CD4-positive, alpha-beta memory T cell (primary cell): ENCODE measurements at regions not wholly inside any gene's neighbourhood (a gene's known extent, or its start where the extent isn't known, plus 50 kb on each side); places are given as distances from the start of the nearest gene placed in this dataset.

ENCODE experiments used
- CTCF ChIA-PET: fragments of 350-600 bp; sonication (Branson Sonifier 250); formaldehyde crosslinking; loops from one replicate; lab custom pipeline; 2021; ENCODE audit warnings: inconsistent platforms; ENCODE audit not compliant: partially characterized antibody; lab: Charles Lee
- POLR2A ChIA-PET: fragments of 350-600 bp; sonication (Branson Sonifier 250); formaldehyde crosslinking; loops from one replicate; lab custom pipeline; 2021; ENCODE audit not compliant: partially characterized antibody; lab: Charles Lee
- DNase-seq, 5 donors: peaks; one replicate each; pipeline versions ENCODE4 v3.0.0 to v3.0.0-alpha.2; 2020 to 2022; ENCODE audit warnings: mixed read lengths in 1 of 5
- H3K27ac ChIP-seq: one replicate; pipeline ENCODE4 v1.7.0; 2013; ENCODE audit warnings: low read depth, low read length
- H3K27me3 ChIP-seq: 2 replicates; pipeline ENCODE4 v1.7.0; 2013; ENCODE audit warnings: mild to moderate bottlenecking, low read length, moderate library complexity; ENCODE audit not compliant: insufficient read depth
- H3K36me3 ChIP-seq: 2 replicates; pipeline ENCODE4 v1.7.0; 2013; ENCODE audit warnings: mild to moderate bottlenecking, low read length, moderate library complexity; ENCODE audit not compliant: insufficient read depth
- H3K4me1 ChIP-seq: 2 replicates; pipeline ENCODE4 v1.7.0; 2013; ENCODE audit warnings: mild to moderate bottlenecking, low read length, moderate library complexity; ENCODE audit not compliant: insufficient read depth
- H3K4me3 ChIP-seq, 2 donors: one replicate each; pipeline ENCODE4 v1.7.0; 2013; ENCODE audit warnings: low read length in 2 of 2, mild to moderate bottlenecking in 1 of 2
- H3K9me3 ChIP-seq, 2 donors: one replicate each; pipeline ENCODE4 v1.7.0; 2013; ENCODE audit warnings: low read length in 2 of 2, control low read depth in 1 of 2; ENCODE audit not compliant: control insufficient read depth in 1 of 2
- H3K27ac Mint-ChIP-seq, 7 donors: one replicate each; pipeline ENCODE4 v1.8.0; 2020 to 2021; ENCODE audit warnings: mixed read lengths in 7 of 7, mild to moderate bottlenecking in 6 of 7, inconsistent platforms in 3 of 7, moderate library complexity in 3 of 7
- H3K27me3 Mint-ChIP-seq, 2 donors: one replicate each; pipeline ENCODE4 v1.8.0; 2020 to 2021; ENCODE audit warnings: mixed read lengths in 2 of 2
- H3K36me3 Mint-ChIP-seq, 2 donors: one replicate each; pipeline ENCODE4 v1.8.0; 2020 to 2021; ENCODE audit warnings: mixed read lengths in 2 of 2, inconsistent platforms in 1 of 2, mild to moderate bottlenecking in 1 of 2
- H3K4me1 Mint-ChIP-seq, 4 donors: one replicate each; pipeline ENCODE4 v1.8.0; 2020 to 2021; ENCODE audit warnings: mixed read lengths in 4 of 4, mild to moderate bottlenecking in 1 of 4
- H3K4me3 Mint-ChIP-seq, 8 donors: one replicate each; pipeline ENCODE4 v1.8.0; 2020 to 2021; ENCODE audit warnings: mixed read lengths in 8 of 8, mild to moderate bottlenecking in 7 of 8, moderate library complexity in 6 of 8, inconsistent platforms in 3 of 8
- H3K9me3 Mint-ChIP-seq, 8 donors: one replicate each; pipeline ENCODE4 v1.8.0; 2020 to 2021; ENCODE audit warnings: mixed read lengths in 8 of 8, mild to moderate bottlenecking in 5 of 8, inconsistent platforms in 3 of 8, moderate library complexity in 1 of 8
- intact Hi-C: fragments of 100-400 bp; cut with micrococcal nuclease; formaldehyde crosslinking; loops from one replicate; pipeline ENCODE4 v1.15.1; 2023

- Histone ChIP-seq H3K4me3 (no peak overlapping the region), H3K36me3 (no peaks in the 10 kb centered on the region), H3K27ac (no peak overlapping the region), H3K9me3 (no peaks in the 10 kb centered on the region), H3K27me3 (no peaks in the 10 kb centered on the region), H3K4me1 (no peaks in the 10 kb centered on the region)
- POLR2A ChIA-PET = no interaction called here
- no peaks in the 10 kb centered on the region for H3K4me1 Mint-ChIP-seq
- peaks cover 0 to 4% of the 10 kb centered on the region in 2 donors for H3K36me3 Mint-ChIP-seq
- intact Hi-C loops = no loop called here
- no peak overlapping the region for H3K4me3 Mint-ChIP-seq
- H3K27me3 Mint-ChIP-seq = peaks cover 13 to 24% of the 10 kb centered on the region in 2 donors
- H3K27ac Mint-ChIP-seq = no peak overlapping the region
- no peak for DNase-seq
- peaks cover 0 to 17% (median under 1%) of the 10 kb centered on the region in 8 donors for H3K9me3 Mint-ChIP-seq
- CTCF ChIA-PET = no interaction called here
Observed at GRCh38 chr5:88130211-88130815, 138.3 kb downstream of the TMEM161B start.

GRCh38 chr5:88128813-88129212 lies 139.8 kb downstream of the TMEM161B start:
- peaks cover 11 to 21% of the 10 kb centered on the region in 2 donors for H3K27me3 Mint-ChIP-seq
- POLR2A ChIA-PET = no interaction called here
- CTCF ChIA-PET = no interaction called here

GRCh38 chr5:88119535-88120125 lies 149.0 kb downstream of the TMEM161B start:
- Mint-ChIP-seq H3K36me3 (no peaks in the 10 kb centered on the region), H3K27me3 (peaks cover 14 to 23% of the 10 kb centered on the region in 2 donors), H3K4me3 (no peak overlapping the region), H3K4me1 (no peaks in the 10 kb centered on the region), H3K9me3 (peaks cover 0 to 6% (median 0%) of the 10 kb centered on the region in 8 donors), H3K27ac (no peak overlapping the region)
- ChIA-PET CTCF (no interaction called here), POLR2A (no interaction called here)
- Histone ChIP-seq H3K27me3 (no peaks in the 10 kb centered on the region), H3K4me1 (no peaks in the 10 kb centered on the region), H3K4me3 (no peak overlapping the region), H3K9me3 (no peaks in the 10 kb centered on the region), H3K36me3 (no peaks in the 10 kb centered on the region), H3K27ac (no peak overlapping the region)
- no peak for DNase-seq
- intact Hi-C loops = no loop called here

More at GRCh38 chr5:88128813-88129212, 139.8 kb downstream of the TMEM161B start:
- no peaks in the 10 kb centered on the region for H3K4me1 Mint-ChIP-seq
- peaks cover 0 to 4% of the 10 kb centered on the region in 2 donors for H3K36me3 Mint-ChIP-seq
- no peaks in the 10 kb centered on the region for H3K4me1 ChIP-seq
- intact Hi-C loops = no loop called here
- DNase-seq = no peak
- H3K36me3 ChIP-seq = no peaks in the 10 kb centered on the region
- no peak overlapping the region for H3K4me3 ChIP-seq
- H3K27ac ChIP-seq = no peak overlapping the region
- H3K27ac Mint-ChIP-seq = no peak overlapping the region
- peaks cover 0 to 29% (median under 1%) of the 10 kb centered on the region in 8 donors for H3K9me3 Mint-ChIP-seq
- no peaks in the 10 kb centered on the region for H3K27me3 ChIP-seq
- H3K9me3 ChIP-seq = no peaks in the 10 kb centered on the region
- no peak overlapping the region for H3K4me3 Mint-ChIP-seq

GRCh38 chr5:88118179-88118578 lies 150.5 kb downstream of the TMEM161B start:
- Mint-ChIP-seq H3K9me3 (peaks cover 0 to 2% (median 0%) of the 10 kb centered on the region in 8 donors), H3K4me3 (no peak overlapping the region), H3K27me3 (peaks cover 14 to 23% of the 10 kb centered on the region in 2 donors), H3K4me1 (no peaks in the 10 kb centered on the region), H3K36me3 (no peaks in the 10 kb centered on the region), H3K27ac (no peak overlapping the region)
- H3K36me3 ChIP-seq = no peaks in the 10 kb centered on the region
- no peak for DNase-seq
- H3K9me3 ChIP-seq = no peaks in the 10 kb centered on the region
- intact Hi-C loops = no loop called here
- CTCF ChIA-PET = no interaction called here
- no peaks in the 10 kb centered on the region for H3K4me1 ChIP-seq
- no peak overlapping the region for H3K4me3 ChIP-seq
- no peaks in the 10 kb centered on the region for H3K27me3 ChIP-seq
- no peak overlapping the region for H3K27ac ChIP-seq
- POLR2A ChIA-PET = no interaction called here

- Mint-ChIP-seq H3K27ac (no peak overlapping the region), H3K4me3 (no peak overlapping the region), H3K27me3 (peaks cover 14 to 23% of the 10 kb centered on the region in 2 donors), H3K4me1 (no peaks in the 10 kb centered on the region), H3K9me3 (peaks cover 0 to 2% (median 0%) of the 10 kb centered on the region in 8 donors), H3K36me3 (no peaks in the 10 kb centered on the region)
- no peak overlapping the region for H3K4me3 ChIP-seq
- H3K36me3 ChIP-seq = no peaks in the 10 kb centered on the region
- intact Hi-C loops = no loop called here
- H3K9me3 ChIP-seq = no peaks in the 10 kb centered on the region
- H3K4me1 ChIP-seq = no peaks in the 10 kb centered on the region
- CTCF ChIA-PET = no interaction called here
- no peak for DNase-seq
- POLR2A ChIA-PET = no interaction called here
- no peak overlapping the region for H3K27ac ChIP-seq
- H3K27me3 ChIP-seq = no peaks in the 10 kb centered on the region
Observed at GRCh38 chr5:88117546-88117945, 151.1 kb downstream of the TMEM161B start.

- Histone ChIP-seq H3K36me3 (no peaks in the 10 kb centered on the region), H3K9me3 (no peaks in the 10 kb centered on the region), H3K27ac (no peak overlapping the region), H3K27me3 (no peaks in the 10 kb centered on the region), H3K4me3 (no peak overlapping the region), H3K4me1 (no peaks in the 10 kb centered on the region)
- ChIA-PET POLR2A (no interaction called here), CTCF (no interaction called here)
- Mint-ChIP-seq H3K4me3 (no peak overlapping the region), H3K27ac (no peak overlapping the region), H3K36me3 (no peaks in the 10 kb centered on the region), H3K4me1 (no peaks in the 10 kb centered on the region), H3K27me3 (peaks cover 15 to 20% of the 10 kb centered on the region in 2 donors), H3K9me3 (no peaks in the 10 kb centered on the region)
- intact Hi-C loops = no loop called here
- no peak for DNase-seq
Observed at GRCh38 chr5:88116396-88116795, 152.2 kb downstream of the TMEM161B start.

- Mint-ChIP-seq H3K4me1 (no peaks in the 10 kb centered on the region), H3K27me3 (peaks cover 12 to 21% of the 10 kb centered on the region in 2 donors), H3K9me3 (no peaks in the 10 kb centered on the region), H3K27ac (no peak overlapping the region), H3K4me3 (no peak overlapping the region), H3K36me3 (no peaks in the 10 kb centered on the region)
- no peaks in the 10 kb centered on the region for H3K4me1 ChIP-seq
- POLR2A ChIA-PET = no interaction called here
- CTCF ChIA-PET = no interaction called here
- H3K4me3 ChIP-seq = no peak overlapping the region
- H3K9me3 ChIP-seq = no peaks in the 10 kb centered on the region
- H3K27ac ChIP-seq = no peak overlapping the region
- no peaks in the 10 kb centered on the region for H3K36me3 ChIP-seq
- intact Hi-C loops = no loop called here
- no peak for DNase-seq
- no peaks in the 10 kb centered on the region for H3K27me3 ChIP-seq
Observed at GRCh38 chr5:88115211-88115610, 153.4 kb downstream of the TMEM161B start.
